Breast epithelium (tissue), 4 donors: ENCODE measurements at regions not wholly inside any gene's neighbourhood (a gene's known extent, or its start where the extent isn't known, plus 50 kb on each side); places are given as distances from the start of the nearest gene placed in this dataset.

Experiments
- DNase-seq, 2 donors: peaks; one replicate each; pipeline ENCODE4 v3.0.0-alpha.2; 2019; ENCODE audit warnings: low spot score in 2 of 2
- H3K27ac ChIP-seq, 2 donors: fragments of 200-600 bp; sonication (generic) in 1 of 2; one replicate each; pipeline ENCODE4 v1.5.1; 2016 to 2019; ENCODE audit warnings: mild to moderate bottlenecking in 1 of 2
- H3K27me3 ChIP-seq, 2 donors: fragments of 200-600 bp; sonication (generic) in 1 of 2; one replicate each; pipeline versions ENCODE4 v1.5.1 to v1.6.0; 2017 to 2019; ENCODE audit warnings: control low read depth in 1 of 2, mild to moderate bottlenecking in 1 of 2
- H3K36me3 ChIP-seq: fragments of 200-600 bp; one replicate; pipeline ENCODE4 v1.5.1; 2019
- H3K4me1 ChIP-seq, 2 donors: fragments of 200-600 bp; sonication (generic); one replicate each; pipeline ENCODE4 v1.5.1; 2016 to 2019; ENCODE audit warnings: control low read depth in 1 of 2
- H3K4me3 ChIP-seq, 3 donors: fragments of 200-600 bp; sonication (generic); 1 replicate in 2 of 3; 2 replicates in 1 of 3; pipeline ENCODE4 v1.5.1; 2016 to 2019; ENCODE audit warnings: mild to moderate bottlenecking in 3 of 3, moderate library complexity in 2 of 3
- H3K9me3 ChIP-seq, 2 donors: fragments of 200-600 bp; sonication (generic) in 1 of 2; one replicate each; pipeline ENCODE4 v1.5.1; 2016 to 2019; ENCODE audit warnings: control low read depth in 1 of 2
- CTCF ChIP-seq, 3 donors: fragments of 450-650 bp; IDR thresholded peaks; one replicate each; pipeline ENCODE4 v1.5.1; 2016 to 2017; ENCODE audit warnings: antibody characterized with exemption in 3 of 3, mild to moderate bottlenecking in 3 of 3, moderate library complexity in 3 of 3
- POLR2A ChIP-seq: fragments of 450-650 bp; IDR thresholded peaks from one replicate; pipeline ENCODE4 v1.6.1; 2016; ENCODE audit warnings: antibody characterized with exemption, mild to moderate bottlenecking, moderate library complexity
- POLR2AphosphoS5 ChIP-seq, 3 donors: sonication (generic); formaldehyde crosslinking; IDR thresholded peaks; one replicate each; pipeline ENCODE4 v1.6.1; 2017; ENCODE audit warnings: antibody characterized with exemption in 3 of 3
- intact Hi-C: fragments of 100-400 bp; cut with DNase I; formaldehyde crosslinking; loops from one replicate; pipeline ENCODE4 v1.15.1; 2023; ENCODE audit warnings: low total_unique reads

- no peak for TF ChIP-seq CTCF (IDR thresholded peaks at IDR 0.05)
- no peak for TF ChIP-seq POLR2A
- no peak for TF ChIP-seq POLR2AphosphoS5 (IDR thresholded peaks at IDR 0.05)
- no peak overlapping the region for H3K4me3 ChIP-seq
- no peak overlapping the region for H3K27ac ChIP-seq
- DNase-seq, result no peak
- no peaks in the 10 kb centered on the region for H3K36me3 ChIP-seq
- H3K9me3 ChIP-seq, result no peaks in the 10 kb centered on the region
- intact Hi-C loops, result no loop called here
- H3K27me3 ChIP-seq, result no peaks in the 10 kb centered on the region
- no peaks in the 10 kb centered on the region for H3K4me1 ChIP-seq
Observed at GRCh38 chr3:66661628-66662027, 160.8 kb upstream of the LRIG1 start.

- Histone ChIP-seq H3K27me3 (no peaks in the 10 kb centered on the region), H3K36me3 (no peaks in the 10 kb centered on the region)
- intact Hi-C loops, result no loop called here
Observed at GRCh38 chr3:66662894-66663293, 162.1 kb upstream of the LRIG1 start.

GRCh38 chr3:66665021-66665695 is 164.3 kb upstream of the LRIG1 start:
- no peak for DNase-seq
- Histone ChIP-seq H3K27me3 (no peaks in the 10 kb centered on the region), H3K9me3 (no peaks in the 10 kb centered on the region), H3K4me1 (no peaks in the 10 kb centered on the region), H3K27ac (peak overlapping the region in 1 of 2 donors; percentile 25), H3K36me3 (no peaks in the 10 kb centered on the region), H3K4me3 (no peak overlapping the region)
- TF ChIP-seq POLR2A (no peak), CTCF (IDR thresholded peaks at IDR 0.05) (no peak), POLR2AphosphoS5 (IDR thresholded peaks at IDR 0.05) (no peak)
- intact Hi-C loops, result no loop called here

More at GRCh38 chr3:66662894-66663293, 162.1 kb upstream of the LRIG1 start:
- TF ChIP-seq POLR2AphosphoS5 (IDR thresholded peaks at IDR 0.05) (no peak), CTCF (IDR thresholded peaks at IDR 0.05) (no peak), POLR2A (no peak)
- H3K27ac ChIP-seq, result no peak overlapping the region
- H3K4me3 ChIP-seq, result no peak overlapping the region
- H3K4me1 ChIP-seq, result no peaks in the 10 kb centered on the region
- no peak for DNase-seq
- H3K9me3 ChIP-seq, result no peaks in the 10 kb centered on the region

GRCh38 chr3:66666362-66666761 is 165.5 kb upstream of the LRIG1 start:
- no peak for DNase-seq
- intact Hi-C loops, result no loop called here
- no peaks in the 10 kb centered on the region for H3K36me3 ChIP-seq
- H3K4me1 ChIP-seq, result no peaks in the 10 kb centered on the region
- no peak for TF ChIP-seq CTCF (IDR thresholded peaks at IDR 0.05)
- no peak for TF ChIP-seq POLR2AphosphoS5 (IDR thresholded peaks at IDR 0.05)
- TF ChIP-seq POLR2A, result no peak
- no peaks in the 10 kb centered on the region for H3K9me3 ChIP-seq
- H3K4me3 ChIP-seq, result no peak overlapping the region
- no peaks in the 10 kb centered on the region for H3K27me3 ChIP-seq
- H3K27ac ChIP-seq, result no peak overlapping the region

- Histone ChIP-seq H3K27ac (no peak overlapping the region), H3K4me1 (no peaks in the 10 kb centered on the region)
- intact Hi-C loops, result no loop called here
Observed at GRCh38 chr3:66667263-66667662, 166.4 kb upstream of the LRIG1 start.

More at GRCh38 chr3:66667263-66667662, 166.4 kb upstream of the LRIG1 start:
- no peaks in the 10 kb centered on the region for H3K27me3 ChIP-seq
- no peaks in the 10 kb centered on the region for H3K9me3 ChIP-seq
- TF ChIP-seq POLR2AphosphoS5 (IDR thresholded peaks at IDR 0.05) (no peak), POLR2A (no peak)
- no peak overlapping the region for H3K4me3 ChIP-seq
- DNase-seq, result no peak
- H3K36me3 ChIP-seq, result no peaks in the 10 kb centered on the region
